Stimulated activated naive CD8-positive, alpha-beta T cell treated with anti-CD3 and anti-CD28 coated beads, Interleukin-15, amount 100 ng/mL, for 72 hours (primary cell): ENCODE measurements at regions not wholly inside any gene's neighbourhood (a gene's known extent, or its start where the extent isn't known, plus 50 kb on each side); places are given as distances from the start of the nearest gene placed in this dataset.
"Not testable (repeated sequence)": the region's sequence is repeated elsewhere in the genome, so short reads cannot be mapped to it uniquely, and the experiment has no call there.

Experiments used
- ATAC-seq: fragments of 150-1000 bp; cut with Tn5 transposase; 2 replicates; pipeline ENCODE4 v1.10.0; 2021; ENCODE audit warnings: mild to moderate bottlenecking, moderate library complexity
- DNase-seq, 2 donors: peaks; one replicate each; pipeline ENCODE4 v3.0.0; 2021 to 2022
- H3K27ac Mint-ChIP-seq, 2 donors: one replicate each; pipeline ENCODE4 v1.8.0; 2022; ENCODE audit warnings: mild to moderate bottlenecking in 2 of 2, mixed read lengths in 2 of 2, moderate library complexity in 2 of 2
- H3K27me3 Mint-ChIP-seq: one replicate; pipeline ENCODE4 v1.8.0; 2022; ENCODE audit warnings: mixed read lengths
- H3K4me1 Mint-ChIP-seq: one replicate; pipeline ENCODE4 v1.8.0; 2022; ENCODE audit warnings: mild to moderate bottlenecking, mixed read lengths
- H3K4me3 Mint-ChIP-seq, 2 donors: one replicate each; pipeline ENCODE4 v1.8.0; 2022; ENCODE audit warnings: mild to moderate bottlenecking in 2 of 2, mixed read lengths in 2 of 2, moderate library complexity in 1 of 2
- H3K9me3 Mint-ChIP-seq, 2 donors: one replicate each; pipeline ENCODE4 v1.8.0; 2022; ENCODE audit warnings: mixed read lengths in 2 of 2

- ATAC-seq (no peak), DNase-seq (no peak)
- Mint-ChIP-seq H3K4me3 (no peak overlapping the region), H3K27ac (no peak overlapping the region), H3K4me1 (no peaks in the 10 kb centered on the region), H3K9me3 (peaks cover 8 to 9% of the 10 kb centered on the region in 2 donors), H3K27me3 (no peaks in the 10 kb centered on the region)
Observed at GRCh38 chr3:177482048-177482691, 284.9 kb upstream of the TBL1XR1 start.

GRCh38 chr3:177483182-177483967 is 286.1 kb upstream of the TBL1XR1 start:
- Mint-ChIP-seq H3K9me3 (peaks cover 8 to 9% of the 10 kb centered on the region in 2 donors), H3K27me3 (no peaks in the 10 kb centered on the region), H3K27ac (no peak overlapping the region), H3K4me1 (no peaks in the 10 kb centered on the region), H3K4me3 (no peak overlapping the region)
- DNase-seq, result no peak
- ATAC-seq, result no peak

DNA sequence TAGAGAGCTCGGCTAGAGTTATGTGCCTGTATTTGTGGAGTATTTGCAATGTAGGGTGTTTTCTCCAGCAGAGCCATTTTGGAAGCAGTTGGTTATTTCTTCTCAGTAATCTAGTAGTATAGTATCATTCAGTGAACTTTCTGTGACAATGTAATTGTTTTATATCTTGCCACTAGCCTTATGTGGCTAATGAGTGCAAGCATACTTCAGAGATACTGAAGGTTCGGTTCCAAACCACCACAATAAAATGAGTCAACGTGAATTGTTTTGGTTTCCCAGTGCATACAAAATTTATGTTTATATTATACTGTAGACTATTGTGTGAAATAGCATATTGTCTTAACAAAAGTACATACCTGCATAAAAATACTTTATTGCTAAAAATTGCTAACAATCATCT is 286.9 kb upstream of the TBL1XR1 start:
- Mint-ChIP-seq H3K4me1 (no peaks in the 10 kb centered on the region), H3K27me3 (no peaks in the 10 kb centered on the region), H3K4me3 (no peak overlapping the region), H3K9me3 (peaks cover 8 to 13% of the 10 kb centered on the region in 2 donors), H3K27ac (no peak overlapping the region)
- DNase-seq (no peak), ATAC-seq (no peak)

- Mint-ChIP-seq H3K4me1 (no peaks in the 10 kb centered on the region), H3K27me3 (no peaks in the 10 kb centered on the region), H3K9me3 (peaks cover 8 to 13% of the 10 kb centered on the region in 2 donors), H3K27ac (no peak overlapping the region), H3K4me3 (no peak overlapping the region)
- ATAC-seq, result no peak
- DNase-seq, result no peak
Observed at GRCh38 chr3:177484926-177485325, 287.6 kb upstream of the TBL1XR1 start.

- Mint-ChIP-seq H3K27me3 (no peaks in the 10 kb centered on the region), H3K4me3 (no peak overlapping the region), H3K4me1 (no peaks in the 10 kb centered on the region), H3K27ac (no peak overlapping the region), H3K9me3 (peaks cover 8 to 9% of the 10 kb centered on the region in 2 donors)
- no peak for ATAC-seq
- no peak for DNase-seq
Observed at GRCh38 chr3:177487635-177488186, 290.4 kb upstream of the TBL1XR1 start.

- Mint-ChIP-seq H3K9me3 (peaks cover 8 to 9% of the 10 kb centered on the region in 2 donors), H3K27me3 (no peaks in the 10 kb centered on the region), H3K4me3 (no peak overlapping the region), H3K27ac (no peak overlapping the region), H3K4me1 (no peaks in the 10 kb centered on the region)
- DNase-seq (no peak), ATAC-seq (no peak)
Observed at GRCh38 chr3:177488740-177489139, 291.5 kb upstream of the TBL1XR1 start.

DNA sequence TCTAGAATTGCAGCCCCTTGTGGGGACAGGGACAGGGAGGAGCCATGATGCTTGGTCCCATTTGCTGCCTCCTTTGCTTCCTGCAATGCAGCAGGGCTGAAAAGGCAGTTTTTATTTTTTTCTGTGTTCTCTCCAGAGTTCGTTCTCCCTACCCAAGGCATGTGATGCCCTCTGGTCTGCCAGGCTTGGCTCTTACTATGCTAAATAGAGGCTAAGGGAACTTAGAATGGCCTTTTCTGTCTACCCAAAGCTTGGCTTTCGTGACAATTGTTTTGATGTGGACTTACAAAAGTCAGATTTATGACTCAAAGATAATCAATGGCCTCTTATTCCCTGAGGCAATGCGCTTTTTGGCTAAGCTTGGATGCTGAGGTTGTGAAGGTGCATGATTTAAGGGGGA is 293.3 kb upstream of the TBL1XR1 start:
- Mint-ChIP-seq H3K27ac (no peak overlapping the region), H3K4me1 (no peaks in the 10 kb centered on the region), H3K4me3 (no peak overlapping the region), H3K27me3 (no peaks in the 10 kb centered on the region), H3K9me3 (peaks cover 2 to 4% of the 10 kb centered on the region in 2 donors)
- ATAC-seq (no peak), DNase-seq (no peak)

GRCh38 chr3:177491296-177492032 is 294.2 kb upstream of the TBL1XR1 start:
- Mint-ChIP-seq H3K27ac (no peak overlapping the region), H3K9me3 (peaks cover 0 to 4% of the 10 kb centered on the region in 2 donors), H3K4me3 (no peak overlapping the region), H3K4me1 (no peaks in the 10 kb centered on the region), H3K27me3 (no peaks in the 10 kb centered on the region)
- DNase-seq (no peak), ATAC-seq (no peak)

DNA sequence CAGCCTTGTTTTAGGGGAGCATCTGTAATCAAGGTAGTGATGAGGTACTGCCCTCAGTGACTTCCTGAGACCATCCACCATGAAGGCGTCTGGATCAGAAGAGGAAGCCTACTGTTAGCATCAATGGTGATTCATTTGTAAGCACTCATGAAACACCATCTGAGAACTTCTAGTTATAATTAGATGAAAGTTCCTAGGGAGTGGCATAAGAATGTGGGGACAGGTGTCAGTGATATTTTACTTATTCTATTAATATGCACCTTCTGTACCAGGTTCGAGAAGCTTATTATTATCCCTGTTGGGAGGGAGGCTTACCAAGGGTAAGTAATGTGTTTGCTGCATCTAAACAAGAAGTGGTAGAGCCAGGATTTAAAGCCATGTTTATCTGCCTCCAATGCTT is 295.8 kb upstream of the TBL1XR1 start:
- no peaks in the 10 kb centered on the region for H3K27me3 Mint-ChIP-seq
- no peak overlapping the region for H3K4me3 Mint-ChIP-seq
- no peak overlapping the region for H3K27ac Mint-ChIP-seq
- no peaks in the 10 kb centered on the region for H3K4me1 Mint-ChIP-seq
- ATAC-seq (no peak), DNase-seq (no peak)
- peaks cover 0 to 4% of the 10 kb centered on the region in 2 donors for H3K9me3 Mint-ChIP-seq

DNA sequence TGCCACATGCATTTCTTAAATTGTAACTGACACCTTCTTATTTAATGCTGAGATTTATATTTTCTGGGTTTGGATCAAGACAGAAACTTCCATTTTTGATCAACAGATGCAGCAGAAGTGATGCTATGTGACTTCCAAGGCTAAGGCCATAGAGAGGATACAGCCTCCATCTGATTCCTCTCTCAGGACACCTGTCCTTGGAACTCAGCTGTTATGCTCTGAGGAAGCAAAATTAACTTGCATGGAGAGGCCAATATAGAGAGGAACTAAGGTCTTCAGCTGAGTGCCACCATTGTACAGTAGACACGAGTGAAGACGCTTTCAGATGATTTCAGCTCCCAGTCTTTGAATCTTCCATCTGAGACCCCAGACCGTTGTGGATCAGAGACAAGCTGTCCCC is 296.9 kb upstream of the TBL1XR1 start:
- Mint-ChIP-seq H3K9me3 (no peaks in the 10 kb centered on the region), H3K27me3 (no peaks in the 10 kb centered on the region), H3K4me1 (no peaks in the 10 kb centered on the region), H3K4me3 (no peak overlapping the region), H3K27ac (no peak overlapping the region)
- ATAC-seq, result no peak
- no peak for DNase-seq

DNA sequence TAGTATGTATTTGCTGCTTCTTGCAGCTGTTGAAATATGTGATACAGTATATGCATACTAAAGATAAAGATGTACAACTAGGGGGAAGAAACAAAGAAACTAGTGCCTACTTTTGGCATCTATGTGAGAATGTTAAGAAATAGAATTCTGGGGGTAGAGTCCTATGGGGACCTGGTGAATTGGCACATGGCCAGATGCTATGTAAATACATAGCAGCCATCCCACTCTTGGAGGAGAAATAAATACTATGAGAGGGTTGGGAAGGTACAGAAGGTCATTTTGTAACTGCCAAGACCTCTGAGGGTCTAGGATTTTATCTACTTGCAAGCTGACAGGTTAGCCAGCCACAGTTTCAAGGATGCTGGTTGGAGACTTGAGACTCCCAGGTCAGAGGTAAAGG is 298.3 kb upstream of the TBL1XR1 start:
- DNase-seq (no peak), ATAC-seq (no peak)
- H3K4me1 Mint-ChIP-seq, result no peaks in the 10 kb centered on the region
- H3K27ac Mint-ChIP-seq, result no peak overlapping the region
- H3K27me3 Mint-ChIP-seq, result no peaks in the 10 kb centered on the region
- no peak overlapping the region for H3K4me3 Mint-ChIP-seq
- H3K9me3 Mint-ChIP-seq, result peaks cover 0 to 6% of the 10 kb centered on the region in 2 donors

GRCh38 chr3:177498037-177498857 is 301.0 kb upstream of the TBL1XR1 start:
- H3K4me3 Mint-ChIP-seq, result no peak overlapping the region
- H3K27me3 Mint-ChIP-seq, result no peaks in the 10 kb centered on the region
- no peak overlapping the region for H3K27ac Mint-ChIP-seq
- H3K4me1 Mint-ChIP-seq, result no peaks in the 10 kb centered on the region
- no peak for DNase-seq
- H3K9me3 Mint-ChIP-seq, result peaks cover 0 to 6% of the 10 kb centered on the region in 2 donors
- ATAC-seq, result no peak

DNA sequence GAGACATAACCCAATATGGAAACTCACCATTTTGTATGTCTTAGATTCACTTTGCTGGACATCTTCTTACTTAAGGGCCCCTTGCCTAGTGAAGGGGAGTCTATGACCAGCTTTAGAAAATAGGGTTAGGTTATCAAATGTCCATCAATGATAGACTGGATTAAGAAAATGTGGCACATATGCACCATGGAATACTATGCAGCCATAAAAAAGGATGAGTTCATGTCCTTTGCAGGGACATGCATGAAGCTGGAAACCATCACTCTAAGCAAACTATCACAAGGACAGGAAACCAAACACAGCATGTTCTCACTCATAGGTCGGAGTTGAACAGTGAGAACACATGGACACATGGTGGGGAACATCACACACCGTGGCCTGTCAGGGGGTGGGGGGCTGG is 301.8 kb upstream of the TBL1XR1 start:
- H3K9me3 Mint-ChIP-seq, H3K27me3 Mint-ChIP-seq, DNase-seq, H3K27ac Mint-ChIP-seq, ATAC-seq, H3K4me3 Mint-ChIP-seq, H3K4me1 Mint-ChIP-seq: not testable (repeated sequence)

DNA sequence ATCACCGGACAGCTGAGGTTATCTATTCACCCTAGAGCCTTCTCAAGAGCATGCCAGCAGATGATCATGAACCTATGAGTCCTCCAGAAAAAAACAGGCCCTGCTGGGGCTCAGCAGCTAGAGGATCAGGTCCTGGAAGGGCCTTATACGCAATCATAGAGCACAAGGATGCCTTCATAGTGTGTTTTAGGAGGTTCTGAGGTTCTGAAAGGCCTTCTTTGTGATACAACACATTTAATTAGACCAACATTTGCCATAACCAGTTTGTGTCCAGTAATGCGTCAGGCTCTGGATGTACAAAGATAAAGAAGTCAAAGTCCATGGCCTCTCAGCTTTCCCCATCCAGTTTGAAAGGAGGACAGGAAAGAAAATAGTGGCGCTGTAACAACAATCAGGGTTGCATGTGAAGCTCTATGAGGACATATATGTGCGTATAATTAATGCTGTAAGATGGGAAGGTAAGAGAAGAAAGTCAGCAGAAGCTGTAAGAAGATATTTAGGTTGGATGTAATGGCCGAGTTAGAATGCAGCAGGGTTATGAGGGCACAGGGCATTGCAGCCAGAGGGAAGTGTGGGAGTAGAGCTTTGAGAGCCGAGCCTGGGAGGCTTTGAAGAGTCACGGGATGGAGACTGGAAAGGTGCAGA is 302.6 kb upstream of the TBL1XR1 start:
- Mint-ChIP-seq H3K9me3 (peaks cover 0 to 6% of the 10 kb centered on the region in 2 donors), H3K4me3 (no peak overlapping the region), H3K27ac (no peak overlapping the region), H3K27me3 (no peaks in the 10 kb centered on the region), H3K4me1 (no peaks in the 10 kb centered on the region)
- DNase-seq (no peak), ATAC-seq (no peak)
